Posterior cingulate gyrus (tissue), 11 donors: ENCODE measurements at regions not wholly inside any gene's neighbourhood (a gene's known extent, or its start where the extent isn't known, plus 50 kb on each side); places are given as distances from the start of the nearest gene placed in this dataset.
"Not testable (repeated sequence)": the region's sequence is repeated elsewhere in the genome, so short reads cannot be mapped to it uniquely, and the experiment has no call there.

Experiments used
- DNase-seq, 10 donors: peaks; one replicate each; pipeline versions ENCODE4 v3.0.0 to v3.0.0-alpha.2; 2020 to 2021; ENCODE audit warnings: mixed read lengths in 3 of 10
- intact Hi-C: fragments of 100-400 bp; cut with DNase I; formaldehyde crosslinking; loops from one replicate; pipeline ENCODE4 v1.15.1; 2023

DNA sequence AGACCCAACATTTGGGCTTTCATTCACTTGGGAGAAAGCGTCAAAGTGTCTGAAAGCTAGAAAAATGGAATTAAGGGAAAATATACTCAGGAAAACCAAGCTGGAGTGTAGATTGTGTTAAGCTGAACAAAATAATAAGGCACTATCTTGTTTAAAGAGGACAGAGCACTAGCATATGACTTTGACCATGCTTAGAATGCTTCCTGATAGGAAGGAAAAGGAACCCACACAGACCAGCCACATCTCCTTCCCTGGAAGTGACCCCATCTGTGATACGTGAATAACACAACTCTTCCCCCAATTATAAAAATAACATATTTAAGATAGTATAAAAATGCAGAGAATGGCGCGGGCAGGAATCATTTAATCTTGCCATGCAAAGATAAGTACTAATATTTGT lies 94.7 kb upstream of the BCL2L14 start:
- intact Hi-C loops, result no loop called here
- DNase-seq, result no peak

DNA sequence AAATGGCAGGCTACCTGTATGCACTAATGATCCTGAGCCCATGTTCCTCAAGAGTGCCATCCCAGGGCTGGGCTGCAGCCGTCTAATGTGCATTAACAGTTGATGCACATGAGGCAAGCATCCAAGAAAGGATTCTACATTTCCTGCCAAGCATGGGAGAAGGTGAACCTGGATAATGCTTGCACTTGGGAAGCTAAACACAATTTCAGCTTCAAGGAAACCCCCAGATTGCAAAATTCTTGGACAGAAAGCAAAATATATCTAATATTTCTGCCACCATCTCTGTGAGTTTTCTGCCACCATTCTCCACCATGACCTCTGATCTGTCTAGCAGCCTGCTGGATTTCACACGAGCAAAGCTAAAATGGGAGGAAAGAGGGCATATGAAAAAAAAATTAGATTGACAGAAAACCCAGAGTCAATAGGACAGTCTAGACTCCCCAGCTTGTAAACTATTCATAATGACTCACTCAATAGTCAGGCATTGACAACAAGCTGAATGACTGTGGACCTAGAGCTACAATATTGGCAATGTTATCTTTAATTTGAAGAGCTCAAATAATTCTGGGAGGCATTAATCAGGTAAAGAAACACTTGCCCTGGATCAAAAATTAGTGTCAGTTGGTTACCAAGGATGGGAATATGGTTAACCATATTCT lies 91.9 kb upstream of the BCL2L14 start:
- no peak for DNase-seq
- intact Hi-C loops, result no loop called here

DNA sequence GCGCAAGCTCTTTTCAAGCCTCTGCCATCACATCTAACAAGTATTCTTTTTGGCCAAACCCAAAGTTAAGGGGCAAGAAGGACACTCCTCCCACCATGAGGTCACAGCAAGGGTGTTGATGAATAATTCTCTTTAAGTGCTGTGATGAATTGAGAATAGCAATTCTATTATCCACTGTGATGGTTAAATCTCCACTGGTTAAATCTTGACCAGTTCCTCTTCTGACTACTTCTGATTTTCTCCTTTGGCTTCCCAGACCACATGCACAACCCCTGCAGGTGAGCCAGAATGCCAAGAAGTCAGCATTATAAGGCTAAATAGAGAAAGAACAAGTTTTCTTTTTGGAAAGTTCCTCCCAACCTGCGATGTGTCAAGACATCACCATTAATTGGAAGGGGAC lies 90.6 kb upstream of the BCL2L14 start:
- intact Hi-C loops, result no loop called here
- no peak for DNase-seq

DNA sequence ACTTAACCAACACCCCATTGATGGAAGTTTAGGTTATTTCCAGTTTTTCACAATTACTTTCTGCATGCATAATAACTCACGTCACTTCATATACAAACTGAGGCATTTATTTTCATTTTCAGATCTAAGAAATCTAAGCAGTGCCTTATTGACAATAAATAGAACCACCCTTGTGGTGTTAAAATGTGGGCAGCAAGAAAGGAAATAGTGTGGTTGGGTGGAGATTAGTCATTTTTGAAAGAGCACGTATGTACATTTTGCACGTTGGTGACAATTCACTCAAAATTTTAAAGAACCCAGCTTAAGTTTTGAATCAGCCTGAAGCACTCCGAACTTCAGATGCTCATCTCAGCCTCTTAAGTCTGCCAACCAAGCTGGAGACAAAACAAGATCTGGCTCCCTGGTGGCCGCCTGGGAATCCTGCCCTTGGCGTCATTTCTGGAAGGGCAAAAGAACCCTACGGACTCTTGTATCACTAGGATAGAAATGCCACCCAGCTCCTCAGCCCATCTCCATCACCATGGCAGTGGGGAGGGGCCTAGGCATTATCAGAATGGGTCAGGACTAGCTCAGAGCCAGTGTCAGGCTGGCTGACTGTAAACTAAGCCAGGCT lies 89.5 kb upstream of the BCL2L14 start:
- intact Hi-C loops, result no loop called here
- DNase-seq, result peak in 1 of 10 donors; percentile 78

DNA sequence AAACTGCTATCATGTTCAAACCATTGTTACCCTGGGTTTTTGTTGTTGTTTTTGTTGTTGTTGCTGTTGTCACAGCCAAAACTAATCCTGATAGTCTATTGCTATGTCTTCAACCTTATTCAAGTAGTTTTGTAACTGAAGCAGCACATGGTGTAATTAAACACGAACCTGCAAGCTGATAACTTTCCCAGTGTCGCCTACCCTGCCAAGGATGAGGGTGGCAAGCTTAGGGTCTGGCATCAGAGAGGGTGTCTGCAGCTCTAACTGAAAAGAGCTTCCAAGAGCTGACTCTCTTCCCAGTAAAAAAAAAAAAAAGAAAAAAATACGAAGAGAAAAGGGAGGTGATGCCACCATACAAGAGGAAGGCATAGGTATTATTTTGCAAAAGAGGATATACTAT lies 86.3 kb upstream of the BCL2L14 start:
- intact Hi-C loops, result no loop called here

DNA sequence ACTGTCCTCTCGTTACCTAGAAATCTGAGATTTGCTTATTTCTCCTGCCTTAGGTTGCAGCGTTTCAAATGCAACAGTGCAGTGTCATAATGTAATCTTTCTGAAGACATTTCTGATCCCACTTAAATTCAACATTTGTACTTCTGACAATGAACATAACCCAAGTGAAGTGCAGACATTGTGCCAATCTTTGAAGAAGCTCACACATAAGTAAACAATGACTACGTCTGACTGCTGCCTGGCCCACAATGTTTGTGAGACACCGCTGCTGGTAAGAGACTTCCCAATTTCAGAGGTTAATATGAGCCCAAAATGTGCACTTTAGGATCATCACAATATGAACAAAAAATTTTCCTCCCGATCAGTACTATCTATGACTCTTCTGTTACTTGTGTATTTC lies 84.6 kb upstream of the BCL2L14 start:
- no peak for DNase-seq

More for the DNA sequence above, 86.3 kb upstream of the BCL2L14 start:
- no peak for DNase-seq

DNA sequence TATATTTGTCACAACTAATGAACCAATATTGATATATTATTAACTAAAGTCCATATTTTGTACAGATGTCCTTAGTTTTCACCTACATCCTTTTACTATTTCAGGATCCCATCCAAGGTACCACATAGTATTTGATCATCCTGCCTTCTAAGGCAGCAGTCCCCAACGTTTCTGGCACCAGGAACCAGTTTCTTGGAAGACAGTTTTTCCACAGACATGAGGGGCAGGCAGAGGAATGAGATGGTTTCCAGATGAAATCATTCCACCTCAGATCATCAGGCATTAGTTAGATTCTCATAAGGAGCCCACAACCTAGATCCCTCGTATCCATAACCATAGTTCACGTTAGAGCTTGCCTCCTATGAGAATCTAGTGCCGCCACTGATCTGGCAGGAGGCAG lies 82.8 kb upstream of the BCL2L14 start:
- intact Hi-C loops, result no loop called here
- DNase-seq, result no peak

More for the DNA sequence above, 84.6 kb upstream of the BCL2L14 start:
- intact Hi-C loops, result no loop called here

DNA sequence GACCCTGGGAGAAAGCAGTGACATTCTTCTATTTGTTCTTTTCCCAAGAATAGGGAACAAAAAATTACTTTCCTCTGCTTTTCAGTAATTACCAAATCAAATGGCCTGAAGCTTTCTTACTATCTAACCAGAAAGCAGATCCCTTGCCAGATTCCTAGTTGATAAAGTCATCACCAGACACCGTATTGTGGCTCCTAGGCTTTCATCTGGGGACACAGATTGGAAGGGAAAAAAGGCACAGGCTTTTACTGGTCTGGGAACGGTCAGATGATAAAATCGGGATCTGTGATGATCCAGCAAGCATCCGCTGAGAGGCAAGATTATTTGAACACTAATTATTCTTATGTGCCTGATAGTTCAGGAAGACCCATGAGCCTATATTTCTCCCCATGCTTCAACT lies 79.1 kb upstream of the BCL2L14 start:
- intact Hi-C loops, result no loop called here
- no peak for DNase-seq

DNA sequence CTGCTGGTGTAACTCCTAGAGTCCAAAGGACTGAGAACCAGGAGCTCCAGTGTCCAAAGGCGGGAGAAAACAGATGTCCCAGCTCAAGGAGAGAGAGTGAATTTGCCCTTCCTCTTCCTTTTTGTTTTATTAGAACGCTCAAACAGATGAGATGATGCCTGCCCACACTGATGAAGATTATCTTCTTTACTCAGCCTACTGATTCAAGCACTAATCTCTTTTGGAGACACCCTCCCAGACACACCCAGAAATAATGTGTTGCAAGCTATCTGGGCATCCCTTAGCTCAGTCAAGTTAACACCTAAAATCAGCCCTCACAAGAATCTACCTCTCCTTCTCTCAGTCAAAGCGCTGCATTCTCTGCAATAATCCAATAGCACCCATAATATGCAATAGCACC lies 78.2 kb upstream of the BCL2L14 start:
- no peak for DNase-seq
- intact Hi-C loops, result no loop called here

DNA sequence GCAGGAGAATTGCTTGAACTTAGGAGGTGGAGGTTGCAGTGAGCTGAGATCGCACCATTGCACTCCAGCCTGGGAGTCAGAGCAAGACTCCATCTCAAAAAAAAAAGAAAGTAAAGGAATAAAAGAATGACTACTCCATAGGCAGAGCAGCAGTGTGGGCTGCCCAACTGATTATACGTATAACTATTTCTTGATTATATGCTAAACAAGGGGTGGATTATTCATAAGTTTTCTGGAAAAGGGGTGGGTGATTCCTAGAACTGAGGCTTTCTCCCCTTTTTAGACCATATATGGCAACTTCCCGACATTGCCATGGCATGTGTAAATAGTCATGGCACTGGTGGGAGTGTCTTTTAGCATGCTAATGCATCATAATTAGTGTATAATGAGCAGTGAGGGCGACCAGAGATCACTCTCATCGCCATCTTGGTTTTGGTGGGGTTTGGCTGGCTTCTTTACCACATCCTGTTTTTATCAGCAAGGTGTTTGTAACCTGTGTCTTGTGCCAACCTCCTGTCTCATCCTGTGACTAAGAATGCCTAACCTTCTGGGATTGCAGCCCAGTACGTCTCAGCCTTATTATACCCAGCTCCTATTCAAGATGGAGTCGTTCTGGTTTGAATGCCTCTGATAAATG lies 72.3 kb upstream of the BCL2L14 start:
- DNase-seq, intact Hi-C loops: not testable (repeated sequence)

DNA sequence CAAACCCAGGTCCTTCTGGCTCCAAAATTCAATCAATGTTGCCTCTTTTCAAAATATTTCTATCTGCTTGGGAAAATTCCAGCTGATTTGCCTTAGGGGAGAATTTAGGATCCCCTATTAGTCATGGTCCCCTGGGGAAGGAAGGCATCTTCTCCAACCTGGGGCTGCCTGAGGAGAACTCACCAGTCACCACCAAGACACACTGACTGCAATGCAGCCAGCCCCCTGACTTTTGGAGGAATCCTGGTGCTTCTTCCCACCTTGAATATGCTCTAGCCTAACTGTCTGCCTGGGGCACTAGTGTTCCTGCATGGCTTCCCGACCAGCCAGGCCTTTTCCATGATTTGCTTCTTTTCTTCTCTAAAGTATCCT lies 71.8 kb upstream of the BCL2L14 start:
- intact Hi-C loops, result no loop called here
- no peak for DNase-seq

DNA sequence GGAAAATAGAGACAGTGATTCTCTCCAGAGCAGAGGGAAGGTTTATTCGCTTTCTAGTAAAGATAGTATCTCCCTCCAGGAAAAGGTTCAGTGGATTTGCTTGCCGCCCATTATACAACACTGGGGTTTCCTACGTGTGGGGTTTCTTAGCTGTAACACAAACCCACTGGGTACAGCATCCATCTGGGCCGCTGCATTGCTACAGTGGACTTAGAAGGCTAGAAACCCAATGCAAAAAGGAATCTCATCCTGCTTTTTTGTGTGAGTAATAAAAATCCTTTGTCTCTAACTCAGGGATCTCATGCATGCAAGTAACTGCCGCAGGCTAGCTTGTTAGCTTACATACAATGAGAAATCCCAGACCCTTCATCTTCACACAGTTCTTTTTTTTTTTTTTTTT lies 67.1 kb upstream of the BCL2L14 start:
- intact Hi-C loops, result no loop called here
- no peak for DNase-seq

DNA sequence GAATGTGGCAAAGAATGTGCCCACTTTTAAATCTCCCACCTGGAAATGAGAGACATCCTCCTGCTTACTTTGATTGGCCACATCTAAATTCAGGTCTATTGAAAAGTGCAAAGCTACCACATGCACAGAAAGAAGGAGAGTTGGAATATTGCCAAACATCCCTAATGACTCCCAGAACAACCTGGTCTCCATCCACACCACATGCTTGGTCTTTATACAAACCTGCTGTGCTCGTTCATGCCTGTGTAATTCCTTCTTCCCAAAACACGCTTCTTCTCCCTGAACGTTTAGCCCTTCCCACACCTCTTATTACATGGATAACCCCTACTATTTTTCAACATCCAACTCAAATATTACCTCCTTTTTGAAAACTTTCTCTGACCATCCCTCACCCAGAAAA lies 66.2 kb upstream of the BCL2L14 start:
- DNase-seq, result no peak
- intact Hi-C loops, result no loop called here

DNA sequence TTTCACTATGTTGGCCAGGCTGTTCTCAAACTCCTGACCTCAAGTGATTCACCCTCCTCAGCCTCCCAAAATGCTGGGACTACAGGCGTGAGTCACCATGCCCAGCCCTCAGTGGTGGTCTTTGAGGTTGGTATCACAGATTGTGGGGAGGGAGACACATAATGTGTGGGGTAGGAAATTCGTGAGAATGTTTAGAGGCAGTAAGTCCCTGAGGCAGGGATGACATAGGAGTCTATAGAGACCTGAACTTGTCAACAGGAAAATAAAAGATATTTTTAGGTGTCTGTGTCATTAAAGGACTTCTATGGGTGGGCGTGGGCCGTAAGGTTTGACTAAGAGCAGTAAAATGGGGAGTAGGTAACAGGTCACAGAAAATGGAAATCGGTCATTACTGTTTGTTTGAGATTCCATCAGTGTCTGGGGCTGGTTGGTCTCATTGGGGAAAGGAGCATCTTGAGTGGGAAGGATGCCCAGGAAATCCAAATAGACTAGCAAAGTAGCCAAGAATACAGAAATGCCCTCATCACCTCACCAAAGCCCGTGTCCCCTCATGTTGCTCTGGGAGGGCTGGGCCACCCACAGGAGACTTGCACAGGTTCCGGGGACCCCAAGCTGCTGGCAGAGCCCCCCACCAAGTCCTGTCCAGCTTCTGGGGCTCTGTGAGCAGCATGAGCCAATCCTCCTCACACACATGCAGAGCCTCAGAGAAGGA lies 63.6 kb upstream of the BCL2L14 start:
- intact Hi-C loops, result no loop called here

DNA sequence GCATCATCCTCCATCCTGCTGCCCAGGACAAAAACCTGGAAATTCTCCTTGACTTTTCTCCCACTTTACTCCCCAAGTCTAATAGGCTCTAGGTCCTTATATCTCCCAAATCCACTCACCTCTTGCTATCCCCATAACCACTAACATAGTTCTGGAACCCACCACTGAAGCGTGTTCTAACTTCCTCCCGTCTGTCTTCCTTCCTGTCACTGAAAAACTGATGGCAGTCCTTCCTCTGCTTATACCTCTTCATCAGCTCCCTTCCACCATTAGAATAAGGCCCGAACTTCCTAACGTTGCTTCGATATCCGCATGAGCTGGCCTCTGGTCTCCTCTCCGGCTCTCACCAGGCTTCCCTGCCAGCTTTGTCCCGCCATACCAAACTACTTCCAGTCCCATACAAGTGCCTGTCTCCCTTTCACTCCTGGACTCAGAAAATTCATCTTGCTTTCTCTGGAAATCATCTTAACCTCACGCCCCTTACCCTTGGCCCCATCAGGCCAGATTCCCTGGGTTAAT lies 63.0 kb upstream of the BCL2L14 start:
- intact Hi-C loops, result no loop called here
- no peak for DNase-seq

More for the DNA sequence above, 63.6 kb upstream of the BCL2L14 start:
- no peak for DNase-seq

DNA sequence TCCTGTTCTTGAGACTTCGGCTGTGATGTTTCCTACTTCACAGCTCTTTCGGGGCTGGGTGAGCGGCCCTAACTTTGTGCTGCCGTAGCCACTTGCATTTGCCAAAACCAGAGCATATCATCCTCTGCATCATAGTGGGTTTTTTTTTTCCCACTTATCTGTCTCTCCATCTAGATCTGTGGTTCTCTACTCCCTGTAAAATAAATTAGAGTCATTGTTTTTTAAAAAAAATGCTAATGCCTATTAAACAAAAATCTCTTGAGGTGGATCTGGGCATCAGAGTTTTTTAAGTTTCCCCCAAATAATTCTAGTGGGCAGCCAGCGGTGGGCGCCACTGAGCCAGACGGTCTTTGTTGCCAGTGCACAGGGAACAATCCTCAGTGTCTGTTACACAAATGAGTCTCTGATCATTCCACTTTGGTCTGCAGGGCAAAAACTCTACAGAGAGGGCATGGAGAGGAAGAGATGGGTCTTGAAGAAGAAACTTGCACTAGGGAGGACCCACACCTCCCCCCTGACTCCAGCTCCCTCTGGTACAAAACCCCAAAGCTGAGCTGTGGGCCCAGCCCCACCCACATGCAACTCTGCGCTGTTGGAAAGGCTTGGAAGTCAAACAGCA lies 62.4 kb upstream of the BCL2L14 start:
- DNase-seq, result no peak
- intact Hi-C loops, result no loop called here

DNA sequence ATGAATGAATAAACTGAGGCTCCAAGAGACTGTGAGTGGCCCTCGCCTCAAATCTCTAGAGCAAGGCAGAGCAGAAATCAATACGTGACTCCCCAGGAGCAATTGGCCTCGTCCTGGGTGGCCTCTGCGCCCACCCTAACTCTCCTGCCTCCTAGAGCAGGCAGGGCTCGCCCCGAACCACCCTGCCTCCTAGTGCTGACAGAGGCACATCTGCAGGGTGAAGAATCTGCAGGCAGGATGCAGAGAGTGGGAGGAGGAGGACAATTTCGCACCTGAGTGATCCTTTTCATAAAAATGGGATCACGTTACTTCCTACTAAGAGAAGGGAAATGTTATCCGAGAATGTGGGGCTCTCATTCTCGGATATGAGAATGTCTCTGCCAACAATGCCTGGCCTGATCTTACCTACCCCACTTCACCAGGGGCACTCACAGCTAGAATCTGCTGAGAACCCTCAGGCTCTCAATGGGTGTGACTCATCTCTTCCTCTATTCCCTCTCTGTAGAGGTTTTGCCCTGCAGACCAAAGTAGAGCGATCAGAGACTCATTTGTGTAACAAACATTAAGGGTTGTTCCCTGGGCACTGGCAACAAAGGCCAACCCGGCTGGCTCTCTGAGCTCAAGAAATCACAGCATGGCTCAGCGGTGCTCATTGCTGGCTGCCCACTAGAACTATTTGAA lies 61.7 kb upstream of the BCL2L14 start:
- intact Hi-C loops, result no loop called here
- DNase-seq, result peak in 1 of 10 donors; percentile 87

DNA sequence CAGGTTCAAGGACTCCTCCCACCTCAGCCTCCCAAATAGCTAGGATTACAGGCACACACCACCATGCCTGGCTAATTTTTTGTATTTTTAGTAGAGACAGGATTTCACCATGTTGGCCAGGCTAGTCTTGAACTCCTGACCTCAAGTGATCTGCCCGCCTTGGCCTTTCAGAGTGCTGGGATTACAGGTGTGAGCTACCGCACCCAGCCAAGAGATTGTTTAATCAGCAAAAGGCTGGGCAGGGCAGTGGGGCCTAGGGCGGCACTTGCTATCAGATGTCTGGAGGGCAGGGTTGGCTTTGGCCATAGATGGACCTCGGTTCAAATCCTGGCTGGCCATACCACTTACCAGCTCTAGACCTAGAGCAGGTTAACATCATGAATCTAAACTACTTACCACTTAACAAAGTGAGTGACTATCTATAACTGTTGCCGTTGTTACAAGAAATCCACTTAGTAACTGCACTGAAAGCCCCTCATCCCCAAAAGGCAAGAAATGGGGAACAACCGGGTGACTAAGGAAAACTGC lies 60.9 kb upstream of the BCL2L14 start:
- intact Hi-C loops, DNase-seq: not testable (repeated sequence)

DNA sequence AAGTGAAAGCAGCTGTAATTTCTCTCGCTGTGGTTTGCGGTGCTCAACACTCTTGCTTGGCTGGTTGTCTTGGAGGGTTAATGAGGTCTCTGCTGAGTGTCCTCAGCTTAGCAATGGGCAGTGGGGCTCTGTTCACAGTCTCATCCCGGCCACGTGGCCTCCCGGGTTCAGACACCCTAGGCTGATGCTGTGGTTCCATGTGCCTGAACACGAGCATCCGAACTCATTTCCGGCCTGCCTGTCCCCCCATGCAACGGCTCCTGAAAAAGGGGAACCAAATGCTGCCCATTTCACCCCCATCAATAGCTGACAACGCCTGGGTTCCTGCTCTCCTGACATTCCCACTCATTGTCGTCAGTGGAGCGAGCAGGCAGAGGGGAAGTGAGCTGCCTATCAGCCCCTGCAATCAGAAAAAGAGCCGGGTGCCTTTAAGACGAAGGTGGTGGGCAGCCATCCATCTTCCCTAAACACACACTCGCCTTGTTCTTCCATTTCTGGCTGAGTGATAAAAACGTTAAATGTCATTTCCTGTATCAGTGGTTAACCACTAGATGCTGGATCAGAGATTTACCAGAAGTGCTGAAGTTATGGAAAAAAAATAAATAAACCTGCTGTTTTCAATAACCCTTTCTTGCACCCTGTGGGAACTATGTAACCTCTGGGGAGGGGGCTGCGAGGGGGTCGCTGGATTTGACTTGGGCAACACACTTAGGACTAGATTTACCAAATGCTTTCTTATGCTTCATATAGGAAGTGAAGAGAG lies 60.3 kb upstream of the BCL2L14 start:
- intact Hi-C loops, result no loop called here
- peak in 8 of 10 donors; percentile 34 to 92 (median 54) for DNase-seq
